B cell (primary cell): ENCODE measurements at regions not wholly inside any gene's neighbourhood (a gene's known extent, or its start where the extent isn't known, plus 50 kb on each side); places are given as distances from the start of the nearest gene placed in this dataset.

Experiments used
- EZH2 ChIP-seq: IDR thresholded peaks from 2 replicates; pipeline ENCODE4 v1.6.1; 2012; ENCODE audit warnings: borderline replicate concordance, low read depth, mild to moderate bottlenecking, moderate library complexity, low read length; ENCODE audit not compliant: insufficient read depth, poor library complexity, severe bottlenecking
- TF ChIP-seq, protein P1 (sequence below): fragments of 200-600 bp; IDR thresholded peaks from one replicate; pipeline ENCODE4 v1.8.0; 2022; ENCODE audit warnings: antibody characterized with exemption, mild to moderate bottlenecking

DNA sequence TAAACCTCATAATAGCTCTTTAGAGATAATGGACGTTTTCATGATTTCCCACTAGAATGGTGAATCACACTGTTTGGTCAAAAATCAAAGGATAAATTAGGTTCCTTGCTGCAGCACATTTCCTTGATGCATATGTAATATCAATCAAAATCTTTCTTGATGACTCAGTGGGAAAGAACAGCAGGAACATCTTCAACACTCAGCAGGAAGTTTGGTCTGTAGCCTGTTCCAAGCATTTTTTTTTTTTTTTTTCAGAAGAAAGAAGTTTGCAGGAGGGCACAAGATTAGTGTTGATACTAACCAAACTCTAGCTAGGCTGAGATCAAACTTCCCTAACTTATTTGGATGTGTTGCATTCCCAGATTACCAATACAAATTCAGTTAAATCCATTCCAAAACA lies 1529.8 kb downstream of the FAM181B start:
- TF ChIP-seq, protein P1, sequence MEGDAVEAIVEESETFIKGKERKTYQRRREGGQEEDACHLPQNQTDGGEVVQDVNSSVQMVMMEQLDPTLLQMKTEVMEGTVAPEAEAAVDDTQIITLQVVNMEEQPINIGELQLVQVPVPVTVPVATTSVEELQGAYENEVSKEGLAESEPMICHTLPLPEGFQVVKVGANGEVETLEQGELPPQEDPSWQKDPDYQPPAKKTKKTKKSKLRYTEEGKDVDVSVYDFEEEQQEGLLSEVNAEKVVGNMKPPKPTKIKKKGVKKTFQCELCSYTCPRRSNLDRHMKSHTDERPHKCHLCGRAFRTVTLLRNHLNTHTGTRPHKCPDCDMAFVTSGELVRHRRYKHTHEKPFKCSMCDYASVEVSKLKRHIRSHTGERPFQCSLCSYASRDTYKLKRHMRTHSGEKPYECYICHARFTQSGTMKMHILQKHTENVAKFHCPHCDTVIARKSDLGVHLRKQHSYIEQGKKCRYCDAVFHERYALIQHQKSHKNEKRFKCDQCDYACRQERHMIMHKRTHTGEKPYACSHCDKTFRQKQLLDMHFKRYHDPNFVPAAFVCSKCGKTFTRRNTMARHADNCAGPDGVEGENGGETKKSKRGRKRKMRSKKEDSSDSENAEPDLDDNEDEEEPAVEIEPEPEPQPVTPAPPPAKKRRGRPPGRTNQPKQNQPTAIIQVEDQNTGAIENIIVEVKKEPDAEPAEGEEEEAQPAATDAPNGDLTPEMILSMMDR: no peak
- TF ChIP-seq EZH2: no peak
